SK-N-SH (cell line): ENCODE measurements at regions not wholly inside any gene's neighbourhood (a gene's known extent, or its start where the extent isn't known, plus 50 kb on each side); places are given as distances from the start of the nearest gene placed in this dataset.

Experiments
- CTCF ChIA-PET: fragments of 300-600, 350-600 bp; formaldehyde crosslinking; extraction: SDS; loops from one replicate; lab custom pipeline; 2021; lab: Yijun Ruan, JAX
- POLR2A ChIA-PET: fragments of 350-600 bp; sonication (Branson Sonifier 250); formaldehyde crosslinking; extraction: SDS; loops from one replicate; lab custom pipeline; 2020; ENCODE audit warnings: antibody characterized with exemption, inconsistent platforms; lab: Yijun Ruan, JAX
- DNase-seq: peaks from one replicate; pipeline ENCODE4 v3.0.0; 2012
- H2AFZ ChIP-seq: fragments of 200-600 bp; sonication (generic); 2 replicates; pipeline ENCODE4 v1.8.1; 2016; ENCODE audit warnings: antibody characterized with exemption, mild to moderate bottlenecking, low read depth
- H3F3A ChIP-seq: fragments of 200-600 bp; sonication (generic); replicated peaks from 2 replicates; pipeline ENCODE3; 2016; ENCODE audit warnings: antibody characterized with exemption, mild to moderate bottlenecking; ENCODE audit not compliant: insufficient read depth
- H3K27ac ChIP-seq, 2 experiments: fragments of 200-500 bp in 1 of 2; fragments of 200-600 bp in 1 of 2; sonication (Bioruptor generic) in 1 of 2; sonication (generic), shearing (Covaris generic) in 1 of 2; 2 replicates each; pipeline versions ENCODE4 v1.5.1 to v1.6.1; 2014 to 2016; ENCODE audit warnings: low read depth in 2 of 2, inconsistent platforms in 1 of 2, low read length in 1 of 2, mild to moderate bottlenecking in 1 of 2, mixed read lengths in 1 of 2
- H3K27me3 ChIP-seq: fragments of 200-600 bp; sonication (generic), shearing (Covaris generic); 2 replicates; pipeline ENCODE4 v1.6.1; 2016; ENCODE audit warnings: mixed run types; ENCODE audit not compliant: insufficient read depth
- H3K36me3 ChIP-seq, 2 experiments: fragments of 200-500 bp in 1 of 2; fragments of 200-600 bp in 1 of 2; sonication (Bioruptor generic) in 1 of 2; sonication (generic) in 1 of 2; replicated peaks in 1 of 2; 2 replicates each; pipeline versions ENCODE3 to v1.5.1; 2014 to 2016; ENCODE audit warnings: low read length in 1 of 2, mild to moderate bottlenecking in 1 of 2; ENCODE audit not compliant: insufficient read depth in 2 of 2, control insufficient read depth in 1 of 2
- H3K4me1 ChIP-seq, 2 experiments: fragments of 200-500 bp in 1 of 2; fragments of 200-600 bp in 1 of 2; sonication (Bioruptor generic) in 1 of 2; sonication (generic), shearing (Covaris generic) in 1 of 2; 2 replicates each; pipeline versions ENCODE4 v1.5.1 to v1.6.1; 2014 to 2016; ENCODE audit warnings: low read depth in 1 of 2, low read length in 1 of 2, mixed run types in 1 of 2; ENCODE audit not compliant: insufficient read depth in 2 of 2, control insufficient read depth in 1 of 2
- H3K4me2 ChIP-seq: fragments of 200-600 bp; sonication (generic), shearing (Covaris generic); 2 replicates; pipeline ENCODE4 v1.6.1; 2017; ENCODE audit warnings: mixed run types
- H3K4me3 ChIP-seq, 2 experiments: fragments of 200-500 bp in 1 of 2; fragments of 200-600 bp in 1 of 2; sonication (Bioruptor generic) in 1 of 2; sonication (generic), shearing (Covaris generic) in 1 of 2; 2 replicates each; pipeline versions ENCODE4 v1.5.1 to v1.8.1; 2014 to 2016; ENCODE audit warnings: low read depth in 2 of 2, inconsistent platforms in 1 of 2, low read length in 1 of 2, mild to moderate bottlenecking in 1 of 2, mixed read lengths in 1 of 2, moderate library complexity in 1 of 2
- H3K79me2 ChIP-seq: fragments of 200-600 bp; sonication (generic); 2 replicates; pipeline ENCODE4 v1.8.1; 2017; ENCODE audit warnings: mild to moderate bottlenecking; ENCODE audit not compliant: insufficient read depth
- H3K9ac ChIP-seq: fragments of 200-600 bp; sonication (generic); 2 replicates; pipeline ENCODE4 v1.6.1; 2017; ENCODE audit warnings: mixed run types
- H3K9me2 ChIP-seq: fragments of 200-600 bp; sonication (generic); 2 replicates; pipeline ENCODE4 v1.6.1; 2017; ENCODE audit warnings: mixed run types
- H3K9me3 ChIP-seq: fragments of 200-600 bp; sonication (generic); 2 replicates; pipeline ENCODE4 v1.6.1; 2017; ENCODE audit warnings: mixed run types, mild to moderate bottlenecking, moderate library complexity
- H4K20me1 ChIP-seq: fragments of 200-600 bp; sonication (generic); 2 replicates; pipeline ENCODE4 v1.6.1; 2017; ENCODE audit warnings: mild to moderate bottlenecking, mixed run types; ENCODE audit not compliant: insufficient read depth
- CHD2 ChIP-seq: fragments of 150-350 bp; IDR thresholded peaks from 2 replicates; pipeline ENCODE4 v1.6.1; 2018; ENCODE audit warnings: low read length; ENCODE audit not compliant: partially characterized antibody
- ELF1 ChIP-seq: IDR thresholded peaks from 2 replicates; pipeline ENCODE4 v1.4.0; 2012
- EP300 ChIP-seq, 2 experiments: IDR thresholded peaks; 2 replicates each; pipeline versions ENCODE4 v1.4.0 to v1.6.1; 2012; ENCODE audit warnings: borderline replicate concordance in 1 of 2, low read depth in 1 of 2, low read length in 1 of 2
- FOXJ3 ChIP-seq: sonication (generic); formaldehyde crosslinking; IDR thresholded peaks from 2 replicates; pipeline ENCODE4 v1.5.1; 2020; ENCODE audit warnings: mild to moderate bottlenecking, missing genetic modification reagents
- MEF2A ChIP-seq: IDR thresholded peaks from 2 replicates; pipeline ENCODE4 v1.4.0; 2012; ENCODE audit warnings: low read depth, borderline replicate concordance
- NRF1 ChIP-seq: IDR thresholded peaks from 2 replicates; pipeline ENCODE4 v1.6.1; 2012; ENCODE audit warnings: low read depth, mild to moderate bottlenecking, low read length
- RAD21 ChIP-seq: IDR thresholded peaks from 2 replicates; pipeline ENCODE4 v1.6.1; 2012; ENCODE audit warnings: mild to moderate bottlenecking, low read length
- RCOR1 ChIP-seq: fragments of 150-350 bp; IDR thresholded peaks from 2 replicates; pipeline ENCODE4 v1.6.1; 2017; ENCODE audit warnings: antibody characterized with exemption, low read length
- RFX5 ChIP-seq: IDR thresholded peaks from 2 replicates; pipeline ENCODE4 v1.6.1; 2012; ENCODE audit warnings: mild to moderate bottlenecking, improper control_type of control experiment, low read length
- SIN3A ChIP-seq: IDR thresholded peaks from 2 replicates; pipeline ENCODE4 v1.6.1; 2012; ENCODE audit warnings: low read depth, mild to moderate bottlenecking, low read length, moderate library complexity, borderline replicate concordance
- SMC3 ChIP-seq: IDR thresholded peaks from 2 replicates; pipeline ENCODE4 v1.6.1; 2012; ENCODE audit warnings: low read depth, low read length, improper control_type of control experiment
- TAF1 ChIP-seq: IDR thresholded peaks from 2 replicates; pipeline ENCODE4 v1.6.1; 2012; ENCODE audit warnings: low read depth, mild to moderate bottlenecking, low read length, moderate library complexity, borderline replicate concordance
- TCF12 ChIP-seq: IDR thresholded peaks from 2 replicates; pipeline ENCODE4 v1.4.0; 2012
- TEAD4 ChIP-seq: IDR thresholded peaks from 2 replicates; pipeline ENCODE4 v1.4.0; 2012; ENCODE audit warnings: mild to moderate bottlenecking, borderline replicate concordance; ENCODE audit not compliant: insufficient read depth
- WGBS: methylation state at CpG from one replicate; pipeline ENCODE4 v1.1.6; 2017; ENCODE audit warnings: low lambda C conversion rate; 5-methylcytosine and 5-hydroxymethylcytosine counted together
- TF ChIP-seq, protein P1 (sequence below): IDR thresholded peaks from 2 replicates; pipeline ENCODE4 v1.4.0; 2012; ENCODE audit warnings: low read depth
- TF ChIP-seq, protein P2 (sequence below): fragments of 200-600 bp; sonication (generic); IDR thresholded peaks from 2 replicates; pipeline ENCODE4 v1.6.1; 2017; ENCODE audit warnings: antibody characterized with exemption, mild to moderate bottlenecking, moderate library complexity
- TF ChIP-seq, protein P3 (sequence below): fragments of 150-350 bp; IDR thresholded peaks from 2 replicates; pipeline ENCODE4 v1.6.1; 2017; ENCODE audit warnings: antibody characterized with exemption, low read length, low read depth, borderline replicate concordance
- TF ChIP-seq, protein P4 (sequence below): IDR thresholded peaks from 2 replicates; pipeline ENCODE4 v1.4.0; 2012; ENCODE audit warnings: low read depth, borderline replicate concordance

DNA sequence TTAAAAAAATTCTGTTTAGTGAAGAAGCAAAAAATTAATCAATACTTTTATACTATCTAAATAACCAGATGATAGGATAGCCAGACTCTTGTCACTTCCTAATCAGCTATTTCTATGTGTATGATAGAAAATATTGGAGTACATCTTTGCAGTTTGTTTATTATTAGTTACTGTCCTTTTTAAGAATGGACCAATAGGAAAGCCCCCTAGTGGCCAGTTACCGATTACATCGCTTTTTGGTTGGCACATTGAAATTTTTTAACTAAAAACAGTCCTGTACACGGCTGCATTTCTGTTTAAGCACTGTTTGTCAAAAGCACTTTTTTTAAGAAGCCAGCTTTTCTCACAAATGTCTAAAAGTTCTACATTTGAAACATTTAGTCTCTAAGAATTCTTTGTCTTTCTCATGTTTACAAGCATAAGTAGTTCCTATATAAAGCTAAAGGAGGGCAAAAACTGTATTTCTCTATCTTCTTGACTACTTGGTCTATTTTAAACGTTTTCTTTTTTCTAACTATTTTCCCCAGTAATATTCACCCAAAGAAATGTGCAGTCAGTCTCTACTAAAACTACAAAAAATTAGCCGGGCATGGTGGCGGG is 253.2 kb upstream of the LRTM1 start:
- Histone ChIP-seq H3K9ac (no peak overlapping the region), H2AFZ (no peak overlapping the region), H3F3A (peaks cover 3% of the 10 kb centered on the region), H3K4me1 (peaks cover 4 to 12% of the 10 kb centered on the region in 2 experiments; a peak in 2 of 4 replicates), H3K27ac (no peak overlapping the region), H3K4me3 (no peak overlapping the region; a peak in 1 of 4 replicates), H3K27me3 (no peaks in the 10 kb centered on the region), H3K4me2 (no peak overlapping the region), H4K20me1 (no peaks in the 10 kb centered on the region), H3K9me2 (no peaks in the 10 kb centered on the region), H3K79me2 (no peaks in the 10 kb centered on the region), H3K9me3 (no peaks in the 10 kb centered on the region), H3K36me3 (no peaks in the 10 kb centered on the region)
- POLR2A ChIA-PET = no interaction called here
- 41% methylated on average over 6 of the region's 6 CpGs for WGBS
- no peak for TF ChIP-seq NRF1
- no peak for TF ChIP-seq CHD2
- peak; percentile 46; the same call in 1 of the 2 replicates for TF ChIP-seq SMC3
- TF ChIP-seq RAD21 = peak; percentile 64
- TF ChIP-seq, protein P1, sequence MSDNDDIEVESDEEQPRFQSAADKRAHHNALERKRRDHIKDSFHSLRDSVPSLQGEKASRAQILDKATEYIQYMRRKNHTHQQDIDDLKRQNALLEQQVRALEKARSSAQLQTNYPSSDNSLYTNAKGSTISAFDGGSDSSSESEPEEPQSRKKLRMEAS = no peak
- peak; percentile 25; the same call in 1 of the 2 replicates for TF ChIP-seq TCF12
- TF ChIP-seq, protein P2, sequence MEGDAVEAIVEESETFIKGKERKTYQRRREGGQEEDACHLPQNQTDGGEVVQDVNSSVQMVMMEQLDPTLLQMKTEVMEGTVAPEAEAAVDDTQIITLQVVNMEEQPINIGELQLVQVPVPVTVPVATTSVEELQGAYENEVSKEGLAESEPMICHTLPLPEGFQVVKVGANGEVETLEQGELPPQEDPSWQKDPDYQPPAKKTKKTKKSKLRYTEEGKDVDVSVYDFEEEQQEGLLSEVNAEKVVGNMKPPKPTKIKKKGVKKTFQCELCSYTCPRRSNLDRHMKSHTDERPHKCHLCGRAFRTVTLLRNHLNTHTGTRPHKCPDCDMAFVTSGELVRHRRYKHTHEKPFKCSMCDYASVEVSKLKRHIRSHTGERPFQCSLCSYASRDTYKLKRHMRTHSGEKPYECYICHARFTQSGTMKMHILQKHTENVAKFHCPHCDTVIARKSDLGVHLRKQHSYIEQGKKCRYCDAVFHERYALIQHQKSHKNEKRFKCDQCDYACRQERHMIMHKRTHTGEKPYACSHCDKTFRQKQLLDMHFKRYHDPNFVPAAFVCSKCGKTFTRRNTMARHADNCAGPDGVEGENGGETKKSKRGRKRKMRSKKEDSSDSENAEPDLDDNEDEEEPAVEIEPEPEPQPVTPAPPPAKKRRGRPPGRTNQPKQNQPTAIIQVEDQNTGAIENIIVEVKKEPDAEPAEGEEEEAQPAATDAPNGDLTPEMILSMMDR = peak; percentile 92
- TF ChIP-seq EP300 (IDR thresholded peaks at IDR 0.05; ENCODE audit: borderline replicate concordance in 1 of 2, low read depth in 1 of 2, low read length in 1 of 2) = no peak
- TF ChIP-seq TAF1 = no peak
- 0 out of 2 replicates have a peak, but pooled peaks have one; percentile 24 for TF ChIP-seq RFX5
- DNase-seq = peak; percentile 38
- CTCF ChIA-PET = interaction anchor here (0.6 to 2.2 kb wide), 33 partner anchors 8 to 752 kb away, joined by 3 to 57 read pairs (median 4); no protein-coding TSS in a partner anchor

DNA sequence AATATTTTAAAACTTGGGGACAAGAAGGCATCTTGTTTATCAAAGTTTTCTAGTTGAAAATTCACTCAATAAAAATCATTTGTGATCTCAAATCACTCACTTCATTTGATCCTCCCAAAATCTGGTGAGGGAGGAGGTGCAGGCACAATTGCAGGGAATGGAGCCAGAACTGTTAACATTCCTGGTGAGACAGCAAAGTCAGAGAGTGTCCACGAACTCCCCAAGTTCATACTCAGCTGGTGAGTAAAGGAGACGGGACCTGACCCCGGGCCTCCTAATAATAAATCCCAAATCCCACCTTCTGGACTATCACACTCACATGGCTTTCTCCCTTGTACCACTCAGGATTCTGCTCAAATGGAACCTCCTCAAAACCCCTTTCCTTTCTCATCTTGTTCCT is 252.3 kb upstream of the LRTM1 start:
- no peaks in the 10 kb centered on the region for H4K20me1 ChIP-seq
- H3K9ac ChIP-seq = no peak overlapping the region
- no peak overlapping the region for H3K27ac ChIP-seq
- ChIA-PET POLR2A (no interaction called here), CTCF (interaction anchor here (0.5 to 2.2 kb wide), 17 partner anchors 11 to 330 kb away, joined by 3 to 57 read pairs (median 5); no protein-coding TSS in a partner anchor)
- DNase-seq = no peak
- WGBS = 69% methylated on average over 3 of the region's 3 CpGs
- H3K4me1 ChIP-seq = peaks cover 4 to 15% of the 10 kb centered on the region in 2 experiments; a peak in 2 of 4 replicates
- no peak overlapping the region for H3K4me2 ChIP-seq
- H2AFZ ChIP-seq = no peak overlapping the region
- H3K9me2 ChIP-seq = no peaks in the 10 kb centered on the region
- no peaks in the 10 kb centered on the region for H3K9me3 ChIP-seq
- H3K4me3 ChIP-seq = no peak overlapping the region
- no peaks in the 10 kb centered on the region for H3K36me3 ChIP-seq
- H3K79me2 ChIP-seq = no peaks in the 10 kb centered on the region
- H3F3A ChIP-seq = peaks cover 3% of the 10 kb centered on the region
- no peak for TF ChIP-seq ELF1
- TF ChIP-seq SIN3A = no peak
- TF ChIP-seq TEAD4 = no peak
- TF ChIP-seq, protein P3, sequence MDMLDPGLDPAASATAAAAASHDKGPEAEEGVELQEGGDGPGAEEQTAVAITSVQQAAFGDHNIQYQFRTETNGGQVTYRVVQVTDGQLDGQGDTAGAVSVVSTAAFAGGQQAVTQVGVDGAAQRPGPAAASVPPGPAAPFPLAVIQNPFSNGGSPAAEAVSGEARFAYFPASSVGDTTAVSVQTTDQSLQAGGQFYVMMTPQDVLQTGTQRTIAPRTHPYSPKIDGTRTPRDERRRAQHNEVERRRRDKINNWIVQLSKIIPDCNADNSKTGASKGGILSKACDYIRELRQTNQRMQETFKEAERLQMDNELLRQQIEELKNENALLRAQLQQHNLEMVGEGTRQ = no peak
- no peak for TF ChIP-seq FOXJ3 (CRISPR knock-in tag)
- TF ChIP-seq, protein P4, sequence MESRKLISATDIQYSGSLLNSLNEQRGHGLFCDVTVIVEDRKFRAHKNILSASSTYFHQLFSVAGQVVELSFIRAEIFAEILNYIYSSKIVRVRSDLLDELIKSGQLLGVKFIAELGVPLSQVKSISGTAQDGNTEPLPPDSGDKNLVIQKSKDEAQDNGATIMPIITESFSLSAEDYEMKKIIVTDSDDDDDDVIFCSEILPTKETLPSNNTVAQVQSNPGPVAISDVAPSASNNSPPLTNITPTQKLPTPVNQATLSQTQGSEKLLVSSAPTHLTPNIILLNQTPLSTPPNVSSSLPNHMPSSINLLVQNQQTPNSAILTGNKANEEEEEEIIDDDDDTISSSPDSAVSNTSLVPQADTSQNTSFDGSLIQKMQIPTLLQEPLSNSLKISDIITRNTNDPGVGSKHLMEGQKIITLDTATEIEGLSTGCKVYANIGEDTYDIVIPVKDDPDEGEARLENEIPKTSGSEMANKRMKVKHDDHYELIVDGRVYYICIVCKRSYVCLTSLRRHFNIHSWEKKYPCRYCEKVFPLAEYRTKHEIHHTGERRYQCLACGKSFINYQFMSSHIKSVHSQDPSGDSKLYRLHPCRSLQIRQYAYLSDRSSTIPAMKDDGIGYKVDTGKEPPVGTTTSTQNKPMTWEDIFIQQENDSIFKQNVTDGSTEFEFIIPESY = no peak
- TF ChIP-seq MEF2A = no peak
- no peak for TF ChIP-seq RCOR1
- H3K27me3 ChIP-seq = no peaks in the 10 kb centered on the region
